ENCODE measurements at regions not wholly inside any gene's neighbourhood (a gene's known extent, or its start where the extent isn't known, plus 50 kb on each side); places are given as distances from the start of the nearest gene placed in this dataset.

DNA sequence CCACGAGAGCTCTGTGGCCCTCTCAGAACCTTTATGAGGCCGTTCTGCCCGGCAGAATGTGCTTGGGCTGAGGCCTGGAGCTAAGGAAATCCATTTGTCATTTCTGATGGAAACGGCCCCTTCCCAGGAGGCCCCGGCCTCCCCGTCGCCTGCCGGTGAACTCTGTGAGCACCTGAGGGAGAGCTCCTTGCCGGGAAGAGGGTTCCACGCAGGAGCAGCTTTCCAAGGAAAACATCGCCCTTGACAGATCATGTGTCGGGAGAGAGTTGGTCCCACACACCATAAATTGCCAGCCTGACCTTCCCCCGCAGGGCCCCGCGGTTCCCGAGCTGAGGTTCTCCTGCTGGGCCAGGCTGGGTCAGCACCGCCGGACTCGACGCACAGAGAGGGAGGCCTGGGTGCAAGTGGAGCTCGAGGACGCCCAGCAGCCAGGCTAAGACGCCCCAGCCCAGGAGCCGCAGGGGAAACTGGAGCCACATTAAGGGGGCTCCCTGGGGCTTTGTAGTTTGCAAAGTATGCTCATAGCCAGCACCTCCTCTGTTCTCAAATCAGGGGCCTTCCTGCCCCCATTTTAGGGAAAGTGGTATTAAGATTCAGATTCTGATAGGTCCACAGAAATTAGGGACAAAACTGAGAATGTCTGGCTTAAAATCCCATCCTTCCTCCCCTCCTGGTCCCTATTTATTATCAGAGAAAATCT lies 239.5 kb downstream of the FOXD2 start:
- no peak for DNase-seq (ENCODE audit: low read depth, low spot score)
- H3K27ac ChIP-seq = no peak overlapping the region

GRCh38 chr1:47678464-47678980 lies 240.7 kb downstream of the FOXD2 start:
- DNase-seq (ENCODE audit: low read depth, low spot score) = no peak
- no peak overlapping the region for H3K27ac ChIP-seq

DNA sequence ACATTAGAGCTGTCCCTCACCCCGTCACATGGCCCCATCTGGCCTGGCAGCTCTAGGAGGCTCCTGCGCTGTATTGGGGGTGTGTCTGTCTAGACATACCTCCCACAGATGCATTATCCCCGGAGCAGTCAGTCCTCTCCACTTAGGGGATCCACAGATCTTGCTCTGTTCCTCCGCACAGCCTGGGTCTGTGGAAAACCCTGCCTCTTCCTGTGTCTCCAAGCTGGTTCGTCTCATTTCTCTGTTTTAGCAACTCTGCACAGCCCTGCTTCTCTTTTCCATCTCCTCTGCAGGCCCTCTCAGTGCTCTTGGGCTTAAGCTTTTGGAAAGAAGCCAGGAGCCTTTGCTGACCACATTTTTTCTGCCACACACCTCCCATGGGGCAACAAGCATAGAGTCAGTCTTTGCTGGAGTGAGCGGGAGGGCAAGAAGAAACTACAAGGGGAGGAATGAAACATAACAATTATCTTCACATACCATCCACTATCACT lies 241.5 kb downstream of the FOXD2 start:
- no peak overlapping the region for H3K27ac ChIP-seq
- DNase-seq (ENCODE audit: low read depth, low spot score) = no peak

DNA sequence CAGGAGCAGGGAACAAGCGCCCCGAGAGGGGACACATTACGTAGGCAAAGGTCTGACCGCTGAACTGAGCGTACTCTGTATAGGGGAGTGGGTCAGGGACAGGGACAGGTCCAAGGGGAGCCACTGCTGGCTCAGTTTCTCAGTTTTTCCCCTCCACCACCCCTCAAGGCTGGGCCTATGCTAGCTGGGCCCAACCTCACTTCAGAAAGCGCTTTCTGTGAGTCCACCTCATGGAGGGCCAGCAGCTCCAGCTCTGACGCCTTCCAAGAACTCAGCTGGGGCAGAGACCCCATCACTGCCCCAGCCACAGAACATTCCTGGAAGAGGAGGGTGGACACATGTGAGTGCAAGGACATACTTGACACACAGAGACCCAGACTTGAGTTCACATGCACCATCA lies 242.0 kb downstream of the FOXD2 start:
- no peak for DNase-seq (ENCODE audit: low read depth, low spot score)
- H3K27ac ChIP-seq = no peak overlapping the region

DNA sequence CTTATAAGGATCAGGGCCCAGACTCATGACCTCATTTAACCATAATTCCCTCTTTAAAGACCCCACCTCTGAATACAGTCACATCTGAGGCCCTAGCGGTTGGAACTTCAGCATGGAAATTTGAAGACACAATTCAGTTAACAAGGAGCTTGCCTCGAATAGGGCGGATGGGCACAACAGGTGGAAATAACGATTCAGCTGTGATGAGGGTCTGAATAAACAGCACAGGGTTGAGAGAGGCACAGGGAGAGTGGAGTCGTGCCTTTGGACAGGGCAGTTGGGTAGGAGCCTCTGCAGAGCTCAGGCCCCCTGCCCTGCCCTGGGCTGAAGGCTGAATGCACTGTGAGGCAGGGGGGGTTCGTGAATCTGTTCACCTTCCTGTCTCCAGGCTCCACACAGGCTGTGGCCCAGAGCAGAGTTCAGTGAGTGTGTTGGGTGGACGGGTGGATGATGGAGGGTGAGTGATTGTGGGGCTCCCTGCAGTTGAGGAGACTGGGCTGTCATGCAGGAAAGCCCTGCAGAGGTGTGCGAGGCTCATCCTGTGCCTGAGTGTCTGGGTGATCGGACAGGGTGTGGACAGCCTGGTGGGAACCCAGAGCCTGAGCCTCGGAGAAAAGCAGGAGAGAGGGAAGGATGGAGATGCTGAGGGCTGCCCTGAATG lies 243.1 kb downstream of the FOXD2 start:
- DNase-seq (ENCODE audit: low read depth, low spot score) = no peak
- no peak overlapping the region for H3K27ac ChIP-seq

- no peak for DNase-seq (ENCODE audit: low read depth, low spot score)
- H3K27ac ChIP-seq = no peak overlapping the region
Measured at GRCh38 chr1:47681735-47682134, 243.9 kb downstream of the FOXD2 start.

- H3K27ac ChIP-seq = no peak overlapping the region
- no peak for DNase-seq (ENCODE audit: low read depth, low spot score)
Measured at GRCh38 chr1:47682198-47682597, 244.4 kb downstream of the FOXD2 start.

GRCh38 chr1:47682786-47683350 lies 245.0 kb downstream of the FOXD2 start:
- no peak overlapping the region for H3K27ac ChIP-seq
- no peak for DNase-seq (ENCODE audit: low read depth, low spot score)

GRCh38 chr1:47683401-47683800 lies 245.6 kb downstream of the FOXD2 start:
- no peak for DNase-seq (ENCODE audit: low read depth, low spot score)
- no peak overlapping the region for H3K27ac ChIP-seq

GRCh38 chr1:47684518-47684917 lies 246.7 kb downstream of the FOXD2 start:
- DNase-seq (ENCODE audit: low read depth, low spot score) = no peak
- no peak overlapping the region for H3K27ac ChIP-seq

DNA sequence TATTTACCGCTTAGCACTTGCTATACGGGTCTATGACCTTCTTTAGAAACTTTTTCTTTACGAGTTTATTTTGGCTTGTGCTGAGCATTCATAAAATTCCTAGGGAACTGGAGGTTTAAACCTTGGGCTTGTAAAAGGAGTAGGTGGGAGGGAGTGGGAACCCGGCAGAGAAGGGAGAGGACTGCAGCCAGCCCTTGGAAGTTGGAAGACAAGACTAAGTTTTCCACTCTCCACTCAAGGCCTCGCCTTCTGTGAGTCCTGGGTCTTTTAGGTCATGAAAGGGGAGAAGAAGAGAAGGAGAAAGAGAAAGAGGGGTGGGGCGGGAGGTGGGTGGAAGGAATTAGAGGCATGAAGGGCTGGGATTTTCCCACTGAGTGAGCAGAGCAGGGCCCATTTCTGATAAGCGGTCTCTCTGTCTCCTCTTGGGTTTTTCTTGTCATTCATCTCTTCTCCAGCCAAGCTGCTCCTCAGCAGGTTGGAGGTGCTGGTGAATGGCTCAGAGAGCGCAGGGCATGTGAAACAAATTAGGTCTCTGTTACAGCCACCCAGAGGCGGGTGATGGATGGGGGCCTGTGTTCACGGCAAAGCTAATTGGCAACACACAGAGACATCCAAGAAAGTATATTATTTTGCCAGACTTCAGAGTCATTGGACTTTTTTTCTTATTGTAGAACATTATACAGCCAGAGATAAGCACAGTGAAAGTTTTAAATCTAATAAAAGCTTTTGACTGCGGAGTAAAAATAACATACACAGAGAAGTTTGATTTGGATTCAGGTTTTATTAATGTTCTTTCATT lies 247.3 kb downstream of the FOXD2 start:
- DNase-seq (ENCODE audit: low read depth, low spot score) = no peak
- H3K27ac ChIP-seq = no peak overlapping the region

DNA sequence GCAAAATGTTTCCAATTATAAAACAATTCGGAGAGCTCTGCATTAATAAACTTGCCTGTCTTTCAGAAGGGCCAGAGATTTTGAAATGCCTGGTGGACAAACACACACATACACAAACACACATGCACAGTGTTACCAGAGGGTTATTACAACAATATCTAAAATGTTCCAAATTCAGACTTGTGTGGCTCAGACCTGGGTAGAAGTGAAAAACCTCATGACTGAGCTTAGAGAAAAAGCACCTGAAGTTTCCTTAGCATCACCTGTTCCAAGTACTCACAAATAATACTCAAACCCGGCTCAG lies 247.9 kb downstream of the FOXD2 start:
- H3K27ac ChIP-seq = no peak overlapping the region

GRCh38 chr1:47686731-47687630 lies 249.1 kb downstream of the FOXD2 start:
- no peak for DNase-seq (ENCODE audit: low read depth, low spot score)
- H3K27ac ChIP-seq = no peak overlapping the region

More for the DNA sequence above, 247.9 kb downstream of the FOXD2 start:
- DNase-seq (ENCODE audit: low read depth, low spot score) = no peak

DNA sequence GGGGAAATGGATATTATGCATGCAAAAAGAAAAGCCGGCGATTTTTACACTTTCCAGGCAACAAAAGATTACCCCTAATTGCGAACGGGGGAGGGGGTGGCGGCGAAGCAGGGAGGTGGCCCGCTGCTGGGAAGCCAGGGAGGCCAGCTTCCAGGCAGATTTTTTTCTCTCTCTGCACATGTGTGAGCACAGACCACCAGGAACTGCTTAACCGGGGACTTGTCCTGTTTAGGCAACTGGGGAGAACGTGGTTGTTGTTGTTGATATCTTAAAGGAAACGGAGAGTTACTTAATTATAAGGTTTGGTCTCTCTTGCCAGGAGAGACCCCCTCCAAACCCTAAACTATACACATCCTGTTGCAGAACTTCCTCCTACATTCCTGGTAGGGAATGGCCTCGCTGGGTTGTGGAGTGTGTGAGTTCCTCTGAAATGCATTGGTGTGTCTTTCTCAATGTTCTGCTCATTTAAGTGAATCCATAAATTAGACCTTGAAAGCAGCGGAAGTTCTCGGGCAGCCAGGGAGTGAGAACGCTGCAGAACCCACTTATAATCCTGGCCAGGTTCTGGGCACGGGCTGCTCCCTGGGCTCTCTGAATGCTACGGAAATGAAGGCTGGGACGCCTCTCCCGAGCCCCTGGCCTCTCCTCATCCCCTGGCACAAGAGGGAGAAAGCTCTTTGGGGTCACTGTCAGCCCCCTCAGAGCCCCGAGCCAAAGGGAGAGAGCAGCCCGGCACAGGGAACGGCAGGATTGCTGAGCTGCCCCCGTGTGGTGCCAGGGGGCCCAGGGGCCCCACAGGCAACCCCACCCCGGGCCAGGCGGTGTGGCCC lies 250.0 kb downstream of the FOXD2 start:
- H3K27ac ChIP-seq = no peak overlapping the region
- DNase-seq (ENCODE audit: low read depth, low spot score) = no peak

- H3K27ac ChIP-seq = no peak overlapping the region
- no peak for DNase-seq (ENCODE audit: low read depth, low spot score)
Measured at GRCh38 chr1:47688461-47689296, 250.8 kb downstream of the FOXD2 start.

GRCh38 chr1:47689894-47690293 lies 252.1 kb downstream of the FOXD2 start:
- DNase-seq (ENCODE audit: low read depth, low spot score) = no peak
- H3K27ac ChIP-seq = no peak overlapping the region

DNA sequence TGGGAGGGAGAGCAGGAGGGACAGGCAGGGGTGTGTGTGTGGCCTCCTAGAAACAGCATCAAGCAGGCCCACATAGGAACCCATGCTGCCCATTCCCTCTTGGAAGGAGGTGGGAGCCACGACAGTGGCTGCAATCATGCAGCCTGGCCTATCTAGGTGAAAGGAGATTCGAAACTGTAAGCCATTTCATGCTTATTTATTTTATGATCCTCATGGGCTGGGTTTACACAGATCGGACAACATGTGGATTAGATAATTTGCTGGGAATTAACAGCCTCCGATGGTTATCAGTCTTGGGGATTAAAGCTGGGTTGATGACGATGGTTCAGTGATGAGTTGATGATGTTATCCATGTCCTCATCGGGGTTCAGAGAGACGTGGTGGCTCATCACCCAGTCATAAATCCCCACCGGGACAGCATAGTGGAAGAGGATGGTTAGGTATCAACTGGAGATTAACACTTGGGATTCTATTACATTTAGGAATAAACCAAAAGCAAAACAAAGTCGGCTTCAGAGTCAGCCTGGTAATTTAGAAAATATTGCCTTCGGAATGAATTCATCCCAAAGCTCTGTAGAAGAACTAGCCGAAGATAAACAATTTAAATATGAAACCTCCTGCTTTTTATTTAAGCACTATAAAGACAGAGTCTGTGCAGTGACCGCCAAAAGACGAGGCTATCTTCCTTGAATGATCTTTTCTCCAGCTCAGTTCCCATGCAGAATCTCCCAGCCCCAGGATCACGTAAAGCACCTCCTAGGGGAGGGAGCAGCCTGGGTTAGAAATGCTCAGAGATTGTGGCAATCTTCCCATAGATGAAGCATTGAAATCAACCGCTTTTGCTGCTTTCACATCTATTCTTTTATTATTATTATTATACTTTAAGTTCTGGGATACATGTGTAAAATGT lies 252.8 kb downstream of the FOXD2 start:
- no peak overlapping the region for H3K27ac ChIP-seq
- DNase-seq (ENCODE audit: low read depth, low spot score) = no peak
